DND-41 (cell line): ENCODE measurements at regions not wholly inside any gene's neighbourhood (a gene's known extent, or its start where the extent isn't known, plus 50 kb on each side); places are given as distances from the start of the nearest gene placed in this dataset.

Experiments
- ATAC-seq: fragments of 200-7000 bp; cut with Tn5 transposase; 3 replicates; pipeline ENCODE4 v1.9.1; 2021; ENCODE audit warnings: low read depth; ENCODE audit not compliant: insufficient read depth
- DNase-seq: peaks from one replicate; pipeline ENCODE4 v3.0.0-alpha.2; 2020
- H2AFZ ChIP-seq: 2 replicates; pipeline ENCODE4 v1.6.0; 2012; ENCODE audit warnings: low read depth, low read length
- H3K27ac ChIP-seq: 2 replicates; pipeline ENCODE4 v1.5.1; 2012; ENCODE audit warnings: low read length, inconsistent platforms
- H3K27me3 ChIP-seq: fragments of 200-600 bp; sonication (generic); 2 replicates; pipeline ENCODE4 v1.6.0; 2012; ENCODE audit warnings: low read length, mild to moderate bottlenecking, inconsistent platforms; ENCODE audit not compliant: insufficient read depth, poor library complexity
- H3K36me3 ChIP-seq: 2 replicates; pipeline ENCODE4 v1.5.1; 2012; ENCODE audit warnings: low read length, inconsistent platforms; ENCODE audit not compliant: insufficient read depth
- H3K4me1 ChIP-seq: 2 replicates; pipeline ENCODE4 v1.5.1; 2012; ENCODE audit warnings: mild to moderate bottlenecking, low read length; ENCODE audit not compliant: insufficient read depth
- H3K4me2 ChIP-seq: 2 replicates; pipeline ENCODE4 v1.6.0; 2012; ENCODE audit warnings: mild to moderate bottlenecking, moderate library complexity, low read length, inconsistent platforms; ENCODE audit not compliant: insufficient read depth
- H3K4me3 ChIP-seq, 2 experiments: fragments of 200-600 bp in 1 of 2; shearing (Covaris generic) in 1 of 2; 2 replicates each; pipeline ENCODE4 v1.5.1; 2012 to 2016; ENCODE audit warnings: inconsistent platforms in 2 of 2, low read length in 2 of 2, mild to moderate bottlenecking in 2 of 2, low read depth in 1 of 2, moderate library complexity in 1 of 2
- H3K79me2 ChIP-seq: 2 replicates; pipeline ENCODE4 v1.6.0; 2012; ENCODE audit warnings: low read length, inconsistent platforms; ENCODE audit not compliant: insufficient read depth
- H3K9ac ChIP-seq: 2 replicates; pipeline ENCODE4 v1.6.0; 2012; ENCODE audit warnings: low read depth, mild to moderate bottlenecking, inconsistent platforms, low read length, moderate library complexity
- H3K9me3 ChIP-seq: 2 replicates; pipeline ENCODE4 v1.5.1; 2012; ENCODE audit warnings: low read length, moderate library complexity, mild to moderate bottlenecking, inconsistent platforms; ENCODE audit not compliant: insufficient read depth, severe bottlenecking
- H4K20me1 ChIP-seq: 2 replicates; pipeline ENCODE4 v1.6.0; 2012; ENCODE audit warnings: low read length; ENCODE audit not compliant: insufficient read depth
- CTCF ChIP-seq: IDR thresholded peaks from 2 replicates; pipeline ENCODE4 v1.5.1; 2012; ENCODE audit warnings: borderline replicate concordance, low read length, moderate library complexity, mild to moderate bottlenecking; ENCODE audit not compliant: poor library complexity, severe bottlenecking; ENCODE audit errors: extremely low read depth
- EZH2 ChIP-seq: IDR thresholded peaks from 3 replicates; pipeline ENCODE4 v1.6.1; 2012; ENCODE audit warnings: borderline replicate concordance, low read depth, mild to moderate bottlenecking, moderate library complexity, low read length, inconsistent platforms; ENCODE audit not compliant: severe bottlenecking

GRCh38 chr7:81073931-81074251, 155.0 kb upstream of the SEMA3C start:
- Histone ChIP-seq H4K20me1 (no peaks in the 10 kb centered on the region), H3K9ac (no peak overlapping the region), H3K4me2 (no peak overlapping the region), H3K4me1 (no peaks in the 10 kb centered on the region), H3K4me3 (no peak overlapping the region), H3K27ac (no peak overlapping the region), H2AFZ (no peak overlapping the region), H3K36me3 (no peaks in the 10 kb centered on the region), H3K9me3 (no peaks in the 10 kb centered on the region), H3K79me2 (no peaks in the 10 kb centered on the region), H3K27me3 (no peaks in the 10 kb centered on the region)
- ATAC-seq = no peak
- no peak for DNase-seq
- TF ChIP-seq EZH2 (no peak), CTCF (no peak)

GRCh38 chr7:81070956-81071355, 152.1 kb upstream of the SEMA3C start:
- no peak for DNase-seq
- Histone ChIP-seq H3K9ac (no peak overlapping the region), H3K4me2 (no peak overlapping the region), H3K79me2 (no peaks in the 10 kb centered on the region), H4K20me1 (no peaks in the 10 kb centered on the region), H3K27me3 (no peaks in the 10 kb centered on the region), H2AFZ (no peak overlapping the region), H3K4me1 (no peaks in the 10 kb centered on the region), H3K9me3 (no peaks in the 10 kb centered on the region), H3K36me3 (no peaks in the 10 kb centered on the region), H3K27ac (no peak overlapping the region), H3K4me3 (no peak overlapping the region)
- TF ChIP-seq EZH2 = no peak
- TF ChIP-seq CTCF = no peak
- ATAC-seq = no peak

- Histone ChIP-seq H4K20me1 (no peaks in the 10 kb centered on the region), H3K27ac (no peak overlapping the region), H3K9ac (no peak overlapping the region), H3K4me3 (no peak overlapping the region), H3K9me3 (no peaks in the 10 kb centered on the region), H3K79me2 (no peaks in the 10 kb centered on the region), H2AFZ (no peak overlapping the region), H3K4me1 (no peaks in the 10 kb centered on the region), H3K27me3 (no peaks in the 10 kb centered on the region), H3K36me3 (no peaks in the 10 kb centered on the region), H3K4me2 (no peak overlapping the region)
- ATAC-seq (no peak), DNase-seq (no peak)
- no peak for TF ChIP-seq CTCF
- TF ChIP-seq EZH2 = no peak
Measured at GRCh38 chr7:81066797-81067196, 147.9 kb upstream of the SEMA3C start.

- no peak overlapping the region for H3K9ac ChIP-seq
- H3K4me2 ChIP-seq = no peak overlapping the region
- no peaks in the 10 kb centered on the region for H4K20me1 ChIP-seq
- TF ChIP-seq CTCF (no peak), EZH2 (no peak)
- no peaks in the 10 kb centered on the region for H3K9me3 ChIP-seq
- no peaks in the 10 kb centered on the region for H3K79me2 ChIP-seq
- H3K27ac ChIP-seq = no peak overlapping the region
- H3K36me3 ChIP-seq = no peaks in the 10 kb centered on the region
- ATAC-seq = no peak
- H3K27me3 ChIP-seq = no peaks in the 10 kb centered on the region
- H2AFZ ChIP-seq = no peak overlapping the region
- H3K4me3 ChIP-seq = no peak overlapping the region
- no peaks in the 10 kb centered on the region for H3K4me1 ChIP-seq
- no peak for DNase-seq
Measured at GRCh38 chr7:81064426-81064825, 145.6 kb upstream of the SEMA3C start.
